ENCODE measurements at regions not wholly inside any gene's neighbourhood (a gene's known extent, or its start where the extent isn't known, plus 50 kb on each side); places are given as distances from the start of the nearest gene placed in this dataset.
"Not testable (repeated sequence)": the region's sequence is repeated elsewhere in the genome, so short reads cannot be mapped to it uniquely, and the experiment has no call there.

DNA sequence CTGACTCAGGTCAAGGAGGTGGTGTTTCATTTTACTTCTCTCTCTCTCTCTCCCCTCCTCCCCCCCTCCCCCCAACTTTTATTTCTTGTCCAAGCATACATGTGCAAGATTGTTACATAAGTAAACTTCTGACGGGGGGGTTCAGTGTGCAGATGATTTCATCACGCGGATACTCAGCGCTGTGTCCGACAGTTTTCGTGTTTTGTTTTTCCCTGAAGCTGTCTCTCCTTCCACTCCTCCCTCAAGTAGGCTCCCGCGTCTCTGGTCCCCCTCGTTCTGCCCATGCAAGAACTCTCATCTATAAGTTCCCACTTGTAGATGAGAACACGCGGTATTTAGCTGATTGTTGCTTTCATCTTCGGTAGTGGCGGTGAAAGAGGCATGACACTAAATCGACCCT is 111.0 kb upstream of the ANKRD30BL start:
- peak; percentile 68 for DNase-seq (ENCODE audit: low spot score)

DNA sequence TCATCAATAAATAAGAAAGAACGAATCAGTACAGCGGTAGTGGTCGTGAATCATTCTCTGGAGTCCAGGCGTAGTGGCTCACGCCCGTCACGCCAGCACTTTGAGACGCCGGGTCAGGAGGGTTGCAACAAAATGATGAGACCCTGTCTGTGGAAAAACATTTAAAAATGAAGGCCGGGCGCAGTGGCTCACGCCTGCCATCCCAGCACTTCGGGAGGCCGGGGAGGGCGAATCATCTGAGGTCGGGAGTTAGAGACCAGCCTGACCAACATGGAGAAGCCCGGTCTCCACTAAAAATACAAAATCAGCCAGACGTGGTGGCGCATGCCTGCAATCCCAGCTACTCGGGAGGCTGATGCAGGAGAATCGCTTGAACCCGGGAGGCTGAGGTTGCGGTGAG is 111.8 kb upstream of the ANKRD30BL start:
- DNase-seq (ENCODE audit: low spot score), result peak; percentile 71

- peak; percentile 65 for DNase-seq (ENCODE audit: low spot score)
These were observed 112.2 kb upstream of the ANKRD30BL start for GRCh38 chr2:132274000-132274399.

- DNase-seq (ENCODE audit: low spot score), result peak; percentile 89
These were observed 113.6 kb upstream of the ANKRD30BL start for GRCh38 chr2:132275396-132275795.

GRCh38 chr2:132276571-132276981 is 114.8 kb upstream of the ANKRD30BL start:
- no peak for DNase-seq (ENCODE audit: low spot score)

- no peak for DNase-seq (ENCODE audit: low spot score)
These were observed 116.5 kb upstream of the ANKRD30BL start for GRCh38 chr2:132278267-132278666.

- no peak for DNase-seq (ENCODE audit: low spot score)
These were observed 117.6 kb upstream of the ANKRD30BL start for GRCh38 chr2:132279344-132279743.

DNA sequence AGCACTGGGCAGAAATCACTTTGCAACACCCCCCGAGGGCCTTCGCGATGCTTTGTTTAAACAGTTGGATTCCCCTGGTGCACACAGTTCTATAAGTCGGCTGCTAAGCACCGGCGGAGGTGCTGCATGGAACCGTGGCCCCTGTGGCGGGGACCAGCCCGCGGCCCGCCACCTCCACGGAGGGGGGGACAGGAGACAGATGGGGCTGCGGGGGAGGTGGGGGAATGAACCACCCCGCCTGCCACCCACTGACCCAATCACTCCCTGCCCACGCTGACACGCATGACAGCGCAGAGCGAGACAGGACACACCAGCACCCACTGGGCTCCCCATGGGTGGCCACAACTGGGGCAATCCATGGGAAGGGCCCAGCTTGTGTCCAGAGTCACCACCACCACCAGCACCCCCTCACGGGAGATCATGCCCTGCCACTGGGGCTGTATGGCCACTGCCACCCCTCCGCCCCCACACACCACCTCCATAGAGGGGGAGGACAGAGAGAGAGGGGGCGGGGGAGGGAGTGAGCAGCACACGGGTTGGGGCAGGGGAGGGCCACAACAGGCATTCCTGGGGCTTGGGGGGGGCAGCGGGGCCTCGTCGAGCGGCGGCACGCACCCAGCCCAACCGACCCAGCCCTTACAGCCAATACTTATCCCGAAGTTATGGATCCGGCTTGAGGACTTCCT is 118.3 kb upstream of the ANKRD30BL start:
- DNase-seq (ENCODE audit: low spot score), result no peak

- DNase-seq (ENCODE audit: low spot score), result peak; percentile 53
These were observed 119.2 kb upstream of the ANKRD30BL start for GRCh38 chr2:132280912-132281311.

DNA sequence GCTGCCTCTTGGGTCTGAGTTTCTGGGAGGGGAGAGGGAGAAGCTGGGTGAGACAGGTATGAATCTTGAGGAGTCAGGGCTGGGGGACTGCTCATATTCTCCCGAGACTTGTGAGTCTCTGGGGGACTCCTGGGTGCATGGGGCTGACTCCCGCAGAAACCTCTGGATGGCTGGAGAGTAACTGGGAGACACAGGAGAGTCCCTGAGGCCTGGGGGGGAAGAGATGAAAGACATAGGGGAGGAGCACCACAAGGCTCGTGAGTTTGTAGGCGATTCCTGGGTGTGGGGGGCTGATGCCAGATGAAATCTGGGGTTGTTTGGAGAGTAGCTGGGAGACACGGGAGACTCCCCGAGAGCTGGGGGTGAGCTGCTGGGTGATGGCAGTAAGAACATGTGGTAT is 120.4 kb upstream of the ANKRD30BL start:
- DNase-seq (ENCODE audit: low spot score), result peak; percentile 71

DNA sequence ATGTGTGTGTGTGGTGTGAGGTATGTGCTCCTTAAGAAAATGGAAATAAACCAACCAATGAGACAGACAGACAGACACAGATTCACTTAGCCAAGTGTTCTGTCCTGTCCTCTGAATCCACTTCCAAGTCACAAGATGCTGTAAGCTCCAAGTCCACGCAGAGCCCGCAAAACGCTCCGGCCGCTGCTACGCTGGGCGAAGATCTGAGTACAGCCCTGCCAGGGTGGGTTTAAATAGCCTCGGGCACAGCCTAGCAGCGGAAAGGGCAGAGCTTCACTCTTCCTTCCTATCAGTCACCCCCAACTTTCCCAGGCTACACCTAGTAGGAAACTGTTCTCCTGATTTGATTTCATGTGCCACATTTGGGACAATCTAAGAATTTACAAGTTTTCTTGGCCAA is 121.2 kb upstream of the ANKRD30BL start:
- peak; percentile 72 for DNase-seq (ENCODE audit: low spot score)

DNA sequence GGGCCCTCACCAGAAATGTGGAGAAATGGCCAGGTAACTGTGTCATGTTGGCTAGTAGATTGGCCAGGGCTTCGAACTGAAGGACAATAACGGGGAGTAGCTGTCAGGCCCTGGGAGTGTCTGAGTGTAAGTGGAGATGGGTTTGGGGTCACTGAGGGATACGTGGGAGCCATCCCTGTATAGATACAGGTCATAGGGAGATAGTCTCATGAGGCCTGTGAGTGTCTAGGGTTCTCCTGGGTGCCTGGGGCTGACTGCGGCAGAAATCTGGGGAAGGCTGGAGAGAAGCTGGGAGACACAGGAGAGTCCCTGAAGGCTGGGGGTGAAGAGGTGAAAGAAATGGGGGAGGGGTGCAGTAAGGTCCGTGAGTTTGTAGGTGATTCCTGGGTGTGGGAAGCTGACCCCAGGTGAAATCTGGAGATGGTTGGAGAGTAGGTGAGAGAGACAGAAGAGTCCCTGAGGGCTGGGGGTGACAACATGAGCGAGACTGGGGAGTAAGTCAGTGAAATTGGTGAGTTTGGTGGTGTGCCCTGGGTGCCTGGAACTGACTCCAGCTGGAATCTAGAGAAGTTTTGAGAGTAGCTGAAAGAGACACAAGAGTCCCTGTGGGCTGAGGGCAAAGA is 124.6 kb upstream of the ANKRD30BL start:
- not testable (repeated sequence) for DNase-seq (ENCODE audit: low spot score)

DNA sequence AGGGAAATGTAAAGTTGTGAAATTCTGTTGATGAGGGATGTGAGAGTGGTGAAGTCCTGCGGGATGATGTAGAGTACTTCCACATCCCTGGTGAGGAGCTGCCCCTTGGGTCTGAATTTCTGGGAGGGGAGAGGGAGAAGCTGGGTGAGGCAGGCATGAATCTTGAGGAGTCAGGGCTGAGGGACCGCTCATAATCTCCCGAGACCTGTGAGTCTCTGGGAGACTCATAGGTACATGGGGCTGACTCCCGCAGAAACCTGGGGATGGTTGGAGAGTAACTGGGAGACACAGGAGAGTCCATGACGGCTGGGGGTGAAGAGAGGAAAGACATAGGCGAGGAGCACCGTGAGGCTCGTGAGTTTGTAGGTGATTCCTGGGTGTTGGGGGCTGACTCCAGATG is 126.2 kb upstream of the ANKRD30BL start:
- peak; percentile 97 for DNase-seq (ENCODE audit: low spot score)

GRCh38 chr2:132289138-132289537 is 127.4 kb upstream of the ANKRD30BL start:
- DNase-seq (ENCODE audit: low spot score), result not testable (repeated sequence)

- not testable (repeated sequence) for DNase-seq (ENCODE audit: low spot score)
These were observed 126.8 kb upstream of the GPR39 start for GRCh38 chr2:132289812-132290211.

GRCh38 chr2:132300592-132301378 is 115.8 kb upstream of the GPR39 start:
- DNase-seq (ENCODE audit: low spot score), result not testable (repeated sequence)

DNA sequence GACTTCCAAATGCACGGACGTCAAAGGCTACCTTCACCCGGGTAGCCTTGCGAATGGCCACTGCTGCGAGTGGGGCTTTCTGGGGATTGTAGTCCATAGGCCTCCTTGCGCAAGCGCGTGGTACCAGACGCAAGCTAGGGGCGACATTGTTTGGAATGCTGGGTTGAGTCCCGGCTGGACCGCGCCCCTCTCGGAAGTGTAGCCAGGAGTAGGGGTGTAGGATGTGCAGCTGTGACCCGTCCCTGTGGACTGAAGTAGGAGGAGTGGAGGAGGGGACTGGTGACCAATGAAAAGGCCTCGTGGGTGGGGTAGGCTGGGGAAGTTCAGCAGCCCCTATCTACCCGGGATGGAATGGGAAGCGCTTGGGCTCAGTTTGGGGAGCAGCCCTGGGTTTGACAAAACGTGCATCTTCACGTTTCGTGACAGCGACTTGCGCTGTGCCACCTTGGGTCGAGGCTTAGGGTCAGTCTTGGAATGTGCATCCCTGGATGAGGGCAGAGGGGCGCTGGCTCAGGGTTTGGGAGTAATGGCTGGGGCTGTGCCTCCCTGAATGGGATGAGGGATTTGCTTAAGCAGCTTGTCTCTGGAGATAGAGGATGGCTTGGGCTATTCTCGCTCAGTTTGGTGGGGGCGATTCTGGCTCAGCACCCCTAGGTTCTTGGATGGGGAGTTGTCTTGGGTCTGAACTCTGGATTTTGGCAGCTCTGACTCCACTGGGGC is 111.8 kb upstream of the GPR39 start:
- not testable (repeated sequence) for DNase-seq (ENCODE audit: low spot score)

DNA sequence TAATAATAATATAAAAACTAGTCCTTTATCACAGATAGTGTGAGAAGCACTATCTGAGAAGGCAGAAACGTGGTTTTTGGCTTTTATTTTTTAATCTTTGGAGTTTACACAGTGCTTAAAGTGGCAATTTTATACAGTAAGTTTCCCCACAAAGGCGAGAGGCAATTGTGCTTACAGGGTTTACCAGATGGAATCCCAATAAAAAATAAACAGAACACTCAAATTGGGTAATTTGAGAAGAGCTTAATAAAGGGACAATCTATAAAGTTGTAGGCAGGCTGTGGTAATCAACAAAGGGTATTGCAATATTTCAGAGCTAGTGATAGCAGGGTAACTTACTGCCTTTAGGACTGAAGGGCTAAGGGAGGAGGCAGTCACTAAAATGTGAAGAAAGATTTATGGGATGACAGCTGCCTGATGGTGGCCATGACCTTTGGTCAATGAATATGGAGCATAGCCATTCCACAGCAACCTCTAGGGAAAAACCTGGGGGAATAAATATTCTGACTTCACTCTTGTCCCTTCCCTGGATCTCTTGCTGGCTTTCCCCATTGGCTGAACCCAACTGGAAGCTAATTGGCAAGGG is 108.9 kb upstream of the GPR39 start:
- not testable (repeated sequence) for DNase-seq (ENCODE audit: low spot score)

- DNase-seq (ENCODE audit: low spot score), result not testable (repeated sequence)
These were observed 107.4 kb upstream of the GPR39 start for GRCh38 chr2:132309203-132309602.

DNA sequence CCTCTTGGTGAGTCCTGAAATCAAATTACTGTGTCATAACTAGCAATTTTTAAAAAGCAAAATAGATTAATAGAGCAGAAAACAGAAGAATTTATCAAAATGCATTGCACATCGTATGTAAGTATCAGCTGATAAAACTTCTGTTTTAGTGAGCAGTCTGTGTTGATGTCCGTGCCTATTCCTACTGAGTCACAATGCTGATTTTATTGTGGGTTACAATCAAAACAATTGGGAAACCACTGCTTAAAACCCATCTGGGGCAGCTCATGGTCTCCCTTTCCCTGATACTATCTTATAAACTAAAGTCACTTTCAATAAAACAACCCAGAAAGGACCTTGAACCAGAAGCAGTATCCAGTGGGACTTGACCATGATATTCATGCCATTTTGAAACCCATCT is 101.1 kb upstream of the GPR39 start:
- DNase-seq (ENCODE audit: low spot score), result not testable (repeated sequence)

GRCh38 chr2:132317026-132317680 is 99.5 kb upstream of the GPR39 start:
- DNase-seq (ENCODE audit: low spot score), result not testable (repeated sequence)
